CD4-positive, alpha-beta T cell treated with Interleukin-10 for 1 hour (primary cell): ENCODE measurements at regions not wholly inside any gene's neighbourhood (a gene's known extent, or its start where the extent isn't known, plus 50 kb on each side); places are given as distances from the start of the nearest gene placed in this dataset.

ENCODE experiments used
- DNase-seq: peaks from one replicate; pipeline ENCODE4 v3.0.0-alpha.2; 2020

- DNase-seq = no peak
Measured at GRCh38 chr15:46751303-46751702, 966.0 kb upstream of the SEMA6D start.

- DNase-seq = no peak
Measured at GRCh38 chr15:46753946-46754345, 963.4 kb upstream of the SEMA6D start.

GRCh38 chr15:46763091-46763490 is 954.2 kb upstream of the SEMA6D start:
- DNase-seq = no peak

GRCh38 chr15:46764851-46765250 is 952.5 kb upstream of the SEMA6D start:
- DNase-seq = no peak

GRCh38 chr15:46766021-46766420 is 951.3 kb upstream of the SEMA6D start:
- no peak for DNase-seq

- DNase-seq = no peak
Measured at GRCh38 chr15:46768287-46768686, 949.0 kb upstream of the SEMA6D start.

- DNase-seq = no peak
Measured at GRCh38 chr15:46773016-46773415, 944.3 kb upstream of the SEMA6D start.

- no peak for DNase-seq
Measured at GRCh38 chr15:46778876-46779275, 938.4 kb upstream of the SEMA6D start.

- DNase-seq = no peak
Measured at GRCh38 chr15:46786590-46787285, 930.6 kb upstream of the SEMA6D start.

GRCh38 chr15:46795685-46796084 is 921.6 kb upstream of the SEMA6D start:
- DNase-seq = no peak

GRCh38 chr15:46808834-46809233 is 908.5 kb upstream of the SEMA6D start:
- no peak for DNase-seq

- no peak for DNase-seq
Measured at GRCh38 chr15:46815240-46815639, 902.1 kb upstream of the SEMA6D start.

- DNase-seq = no peak
Measured at GRCh38 chr15:46815765-46816164, 901.5 kb upstream of the SEMA6D start.

- no peak for DNase-seq
Measured at GRCh38 chr15:46848704-46849103, 868.6 kb upstream of the SEMA6D start.

GRCh38 chr15:46853600-46853999 is 863.7 kb upstream of the SEMA6D start:
- no peak for DNase-seq

- no peak for DNase-seq
Measured at GRCh38 chr15:46854564-46854963, 862.7 kb upstream of the SEMA6D start.

GRCh38 chr15:46855388-46855787 is 861.9 kb upstream of the SEMA6D start:
- no peak for DNase-seq

GRCh38 chr15:46856839-46857502 is 860.3 kb upstream of the SEMA6D start:
- DNase-seq = no peak

GRCh38 chr15:46858150-46858549 is 859.2 kb upstream of the SEMA6D start:
- no peak for DNase-seq

GRCh38 chr15:46861796-46862195 is 855.5 kb upstream of the SEMA6D start:
- no peak for DNase-seq

GRCh38 chr15:46865155-46865554 is 852.1 kb upstream of the SEMA6D start:
- DNase-seq = no peak

- no peak for DNase-seq
Measured at GRCh38 chr15:46872286-46872980, 844.9 kb upstream of the SEMA6D start.

GRCh38 chr15:46872981-46873330 is 844.3 kb upstream of the SEMA6D start:
- DNase-seq = no peak

GRCh38 chr15:46879032-46879770 is 838.1 kb upstream of the SEMA6D start:
- no peak for DNase-seq
